GM18858 (cell line): ENCODE measurements at regions not wholly inside any gene's neighbourhood (a gene's known extent, or its start where the extent isn't known, plus 50 kb on each side); places are given as distances from the start of the nearest gene placed in this dataset.
"Not testable (repeated sequence)": the region's sequence is repeated elsewhere in the genome, so short reads cannot be mapped to it uniquely, and the experiment has no call there.

Experiments used
- ATAC-seq: cut with Tn5 transposase; IDR thresholded peaks from one replicate; pipeline ENCODE4 v1.9.1; 2021; ENCODE audit not compliant: unreplicated experiment

- ATAC-seq: no peak
Measured at GRCh38 chr11:39810358-39810757, 1649.1 kb downstream of the LRRC4C start.

GRCh38 chr11:39809833-39810232 lies 1649.6 kb downstream of the LRRC4C start:
- ATAC-seq: no peak

DNA sequence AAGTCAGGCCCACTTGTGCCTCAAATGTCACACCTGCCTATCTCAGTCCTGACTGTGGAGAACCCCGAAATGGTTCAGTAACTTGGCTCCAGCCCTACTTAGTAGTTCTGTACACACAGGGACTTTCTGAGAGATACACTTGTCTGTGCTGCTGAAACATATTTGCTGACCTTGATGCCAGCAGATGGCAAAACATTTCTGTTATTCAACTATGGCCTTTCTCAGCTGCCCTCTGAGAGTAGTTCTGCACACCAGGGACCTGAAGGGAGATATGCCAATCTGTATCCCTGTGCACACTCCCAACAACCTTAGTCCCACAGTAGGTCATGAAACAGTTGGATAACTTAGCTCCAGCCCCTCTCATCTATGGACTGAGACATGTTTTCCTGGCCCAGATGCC lies 1651.5 kb downstream of the LRRC4C start:
- no peak for ATAC-seq

GRCh38 chr11:39806652-39807051 lies 1652.8 kb downstream of the LRRC4C start:
- no peak for ATAC-seq

- ATAC-seq: no peak
Measured at GRCh38 chr11:39804271-39804670, 1655.2 kb downstream of the LRRC4C start.

GRCh38 chr11:39786682-39787081 lies 1672.8 kb downstream of the LRRC4C start:
- no peak for ATAC-seq

- no peak for ATAC-seq
Measured at GRCh38 chr11:39786281-39786680, 1673.2 kb downstream of the LRRC4C start.

DNA sequence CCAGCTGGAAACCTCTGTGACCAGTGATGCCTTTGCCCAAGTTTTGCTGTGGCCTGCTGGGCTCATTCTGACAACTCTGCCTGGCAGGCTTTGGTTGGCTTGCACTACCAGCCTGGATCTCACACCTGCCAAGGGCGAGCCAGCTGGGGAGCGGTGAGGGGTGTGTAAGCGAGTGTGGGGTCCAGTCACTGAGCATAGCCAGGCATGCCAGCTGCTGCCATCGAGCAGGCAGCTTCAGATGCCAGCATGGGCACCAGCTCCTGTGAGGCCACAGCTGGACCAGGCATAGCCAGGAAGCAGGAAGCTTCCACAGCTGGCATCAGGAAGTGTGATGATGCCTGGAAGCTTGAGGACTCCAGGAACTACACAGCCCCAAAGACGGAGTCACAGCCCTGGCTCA lies 1674.6 kb downstream of the LRRC4C start:
- ATAC-seq: no peak

- ATAC-seq: no peak
Measured at GRCh38 chr11:39780131-39780530, 1679.3 kb downstream of the LRRC4C start.

DNA sequence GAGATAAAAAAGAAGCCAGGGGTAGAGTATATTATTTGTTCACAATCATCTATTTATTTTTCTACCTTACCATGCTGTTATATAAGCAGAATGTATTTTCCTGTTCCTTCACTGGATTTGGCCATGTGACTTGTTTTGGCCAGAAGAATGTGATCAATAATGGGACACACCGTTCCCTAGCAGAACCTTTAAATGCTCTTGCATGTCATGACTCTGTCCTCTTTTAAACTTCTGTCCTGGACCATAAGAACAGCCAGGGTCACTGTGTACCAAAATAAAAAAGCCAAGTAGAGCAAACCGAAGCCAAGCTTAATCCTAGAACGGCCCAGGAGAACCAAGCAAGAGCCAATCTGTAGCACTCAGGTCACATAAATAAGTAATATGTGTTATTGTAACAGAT lies 1682.4 kb downstream of the LRRC4C start:
- no peak for ATAC-seq

DNA sequence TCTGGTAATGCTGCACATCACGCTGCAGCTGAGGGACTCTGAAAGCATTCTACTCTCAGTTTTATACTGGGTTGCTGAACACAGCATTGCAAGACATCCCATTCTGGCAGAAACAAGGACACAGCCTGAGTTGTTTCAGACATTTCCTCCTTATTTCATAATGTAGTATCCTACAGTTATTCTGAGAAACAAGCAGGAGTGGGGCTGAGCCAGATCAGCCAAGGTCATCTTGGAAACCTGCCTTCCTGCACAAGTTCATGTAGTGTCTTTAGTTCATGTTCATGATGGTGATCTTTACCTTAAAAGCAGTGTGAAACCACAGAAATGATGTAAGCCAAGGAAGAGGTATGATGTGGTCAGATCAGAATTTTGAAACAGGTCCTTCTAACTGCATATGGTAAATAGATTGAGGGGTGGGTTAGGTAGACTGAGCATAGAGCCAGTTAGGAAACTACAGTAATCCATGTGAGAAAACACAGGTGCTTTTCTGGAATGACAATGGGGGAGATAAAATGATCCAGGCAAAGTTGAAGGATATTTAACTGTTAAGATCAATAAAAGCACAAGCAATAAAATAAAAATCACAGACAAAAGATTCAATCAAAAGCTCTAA lies 1686.8 kb downstream of the LRRC4C start:
- ATAC-seq: no peak

DNA sequence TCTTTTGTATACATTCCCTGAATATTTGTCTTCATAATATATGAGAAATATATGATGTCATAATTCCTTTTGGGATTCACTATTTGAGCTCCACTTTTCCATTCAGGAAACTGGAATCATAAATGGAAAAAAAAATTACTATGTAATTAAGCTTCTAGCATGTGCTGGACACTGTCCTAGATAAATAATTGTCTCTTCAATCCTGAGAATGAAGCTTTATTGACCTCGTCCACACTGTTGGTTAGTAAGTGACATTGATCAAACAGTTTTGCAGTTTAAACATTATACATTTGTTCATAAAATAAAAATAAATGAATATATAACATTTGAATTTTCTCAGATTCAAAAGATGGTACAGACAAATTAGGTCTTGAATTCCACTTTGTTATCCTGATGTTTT lies 1691.2 kb downstream of the LRRC4C start:
- ATAC-seq: no peak

DNA sequence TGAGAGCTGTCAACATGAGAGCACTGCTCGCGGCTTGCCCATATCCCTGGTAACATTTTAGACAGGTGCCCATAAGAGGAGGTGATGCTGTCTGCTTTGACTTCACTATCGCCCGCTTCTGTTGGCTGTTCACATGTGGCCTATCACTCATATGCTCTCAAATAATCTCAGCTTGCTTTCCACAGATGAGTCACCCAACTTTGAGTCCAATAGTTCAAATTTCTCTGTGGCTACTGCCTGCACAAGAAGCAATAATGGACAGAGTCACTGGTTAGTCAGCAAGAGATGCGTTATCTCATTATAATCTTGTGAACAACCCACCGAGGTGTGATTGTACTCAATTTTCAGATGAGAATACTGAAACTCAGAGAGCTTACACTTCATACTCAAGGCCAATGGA lies 1714.1 kb downstream of the LRRC4C start:
- ATAC-seq: no peak

DNA sequence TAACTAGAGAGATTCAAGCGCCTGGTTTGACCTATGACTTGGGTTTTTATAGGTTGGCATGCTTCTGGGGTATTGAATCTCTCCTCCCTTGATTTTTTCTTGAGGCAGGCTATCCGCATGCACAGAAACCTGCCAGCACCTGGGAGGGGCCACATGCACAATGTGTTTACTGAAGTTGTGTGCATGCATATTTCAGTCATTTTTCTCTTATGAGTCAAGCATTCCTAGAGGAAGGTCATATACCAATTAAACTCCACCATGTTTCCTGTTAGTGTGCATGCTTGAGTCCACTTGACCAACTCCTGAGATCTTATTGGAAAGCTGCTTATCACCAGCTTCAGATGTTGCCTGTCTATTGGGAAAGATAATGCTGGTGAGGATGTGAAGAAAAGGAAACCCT lies 1718.4 kb downstream of the LRRC4C start:
- no peak for ATAC-seq

DNA sequence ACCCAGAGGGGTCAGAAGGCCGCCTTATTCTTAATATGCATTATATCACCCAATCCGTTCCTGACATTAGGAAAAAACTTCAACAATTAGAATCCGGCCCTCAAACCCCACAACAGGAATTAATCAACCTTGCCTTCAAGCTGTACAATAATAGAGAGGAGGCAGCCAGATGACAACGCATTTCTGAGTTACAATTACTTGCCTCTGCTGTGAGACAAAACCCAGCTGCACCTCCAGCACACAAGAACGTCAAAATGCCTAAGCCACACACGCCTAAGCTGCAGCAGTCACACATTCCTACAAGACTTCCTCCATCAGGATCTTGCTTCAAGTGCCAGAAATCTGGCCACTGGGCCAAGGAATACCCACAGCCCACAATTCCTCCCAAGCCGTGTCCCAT lies 1723.1 kb downstream of the LRRC4C start:
- ATAC-seq: not testable (repeated sequence)

DNA sequence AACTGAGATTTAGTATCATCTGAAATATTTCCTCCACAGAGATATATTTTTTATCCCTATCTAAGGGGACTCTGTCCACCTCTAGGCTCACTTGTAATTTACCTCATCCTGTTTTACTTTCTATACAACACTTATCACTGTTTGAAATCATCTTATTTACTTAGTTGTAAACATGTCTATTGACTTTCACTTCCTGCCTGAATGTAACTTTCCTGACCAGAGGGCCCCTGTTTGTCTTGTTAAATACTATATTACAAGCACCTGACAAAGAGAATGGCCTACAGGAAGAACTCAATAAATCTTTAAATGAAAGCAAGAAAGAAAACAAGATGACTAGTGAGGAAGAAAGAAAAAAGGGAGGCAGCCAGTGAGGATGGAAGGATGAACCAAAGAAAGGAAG lies 1727.5 kb downstream of the LRRC4C start:
- ATAC-seq: no peak

DNA sequence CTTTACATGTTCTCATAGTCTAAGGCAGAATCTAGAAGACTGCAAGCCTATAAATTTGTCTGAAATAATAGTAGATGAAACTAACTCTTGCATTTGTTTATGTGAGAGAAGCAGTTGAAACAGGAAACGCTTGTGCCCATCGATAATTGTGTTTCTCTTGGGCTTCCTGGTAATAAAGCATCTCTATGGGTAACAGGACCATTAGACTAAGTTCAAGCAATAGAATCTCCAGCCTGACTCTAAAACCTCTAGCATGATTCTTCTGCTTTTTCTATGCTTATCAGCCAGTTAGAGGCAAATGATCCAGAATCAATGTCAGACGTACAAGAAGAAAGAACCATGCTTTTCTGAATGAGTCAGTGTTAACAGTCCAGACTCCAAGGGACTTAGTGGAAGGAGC lies 1734.4 kb downstream of the LRRC4C start:
- no peak for ATAC-seq

GRCh38 chr11:39724404-39724803 lies 1735.0 kb downstream of the LRRC4C start:
- no peak for ATAC-seq

DNA sequence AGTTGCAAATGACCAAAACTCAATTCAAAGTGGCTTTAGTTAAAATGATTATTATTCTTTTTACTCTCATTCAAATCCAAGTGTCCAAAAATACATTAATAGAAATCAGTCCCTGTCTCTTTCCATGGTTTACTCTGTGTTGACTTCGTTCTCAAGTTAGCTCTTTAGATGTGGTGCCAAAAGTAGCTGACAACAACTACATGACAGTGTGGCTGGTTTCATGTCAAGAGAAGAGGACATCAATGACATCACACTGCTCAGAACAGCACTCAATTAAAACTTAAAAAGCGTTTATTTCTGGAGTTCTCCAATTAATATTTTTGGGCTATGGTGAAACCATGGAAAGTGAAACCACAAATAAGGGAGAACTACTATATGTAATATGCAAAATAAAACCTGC lies 1746.9 kb downstream of the LRRC4C start:
- ATAC-seq: no peak

DNA sequence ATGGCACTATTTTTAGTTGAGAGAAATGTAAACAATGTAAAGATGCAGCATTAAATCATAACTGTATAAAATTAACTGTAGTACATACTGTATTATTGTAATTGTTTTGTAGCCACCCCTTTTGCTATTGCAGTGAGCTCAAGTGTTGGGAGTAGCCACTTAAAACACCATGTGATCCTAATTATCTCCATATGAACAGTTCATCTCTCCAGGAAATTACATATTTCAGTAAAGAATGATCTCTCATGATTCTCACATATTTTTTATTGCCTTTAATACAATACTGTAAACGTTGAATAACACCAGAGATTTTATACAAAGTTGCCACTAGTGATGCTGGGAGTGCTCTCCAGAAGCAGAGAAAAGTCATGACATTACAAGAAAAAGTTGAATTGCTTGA lies 1768.6 kb downstream of the LRRC4C start:
- ATAC-seq: no peak

DNA sequence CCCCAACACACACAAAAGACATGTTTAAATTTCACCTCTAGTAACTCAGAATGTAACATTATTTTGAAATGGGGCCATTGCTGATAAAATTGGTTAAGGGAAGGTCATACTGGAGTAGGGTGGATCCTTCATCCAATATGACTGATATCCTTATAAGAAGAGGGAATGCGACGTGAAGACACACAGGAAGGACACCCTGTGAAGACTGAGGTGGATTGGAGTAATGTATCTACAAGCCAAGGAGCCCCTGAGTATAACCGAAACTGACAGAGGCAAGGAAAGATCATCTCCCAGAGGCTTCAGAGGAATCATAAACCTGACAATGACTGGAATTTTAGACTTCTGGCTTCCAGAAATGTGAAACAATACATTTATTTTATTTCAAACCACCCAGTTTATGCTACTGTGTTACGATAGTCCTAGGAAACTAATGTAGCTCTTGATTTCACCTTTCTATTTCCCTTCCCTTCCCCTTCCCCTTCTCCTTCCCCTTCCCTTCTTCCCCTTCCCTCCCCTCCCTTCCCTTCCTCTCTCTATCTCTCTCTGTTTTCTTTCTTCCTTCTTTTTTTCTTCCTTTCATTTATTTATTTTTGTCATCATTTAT lies 1775.4 kb downstream of the LRRC4C start:
- ATAC-seq: no peak

DNA sequence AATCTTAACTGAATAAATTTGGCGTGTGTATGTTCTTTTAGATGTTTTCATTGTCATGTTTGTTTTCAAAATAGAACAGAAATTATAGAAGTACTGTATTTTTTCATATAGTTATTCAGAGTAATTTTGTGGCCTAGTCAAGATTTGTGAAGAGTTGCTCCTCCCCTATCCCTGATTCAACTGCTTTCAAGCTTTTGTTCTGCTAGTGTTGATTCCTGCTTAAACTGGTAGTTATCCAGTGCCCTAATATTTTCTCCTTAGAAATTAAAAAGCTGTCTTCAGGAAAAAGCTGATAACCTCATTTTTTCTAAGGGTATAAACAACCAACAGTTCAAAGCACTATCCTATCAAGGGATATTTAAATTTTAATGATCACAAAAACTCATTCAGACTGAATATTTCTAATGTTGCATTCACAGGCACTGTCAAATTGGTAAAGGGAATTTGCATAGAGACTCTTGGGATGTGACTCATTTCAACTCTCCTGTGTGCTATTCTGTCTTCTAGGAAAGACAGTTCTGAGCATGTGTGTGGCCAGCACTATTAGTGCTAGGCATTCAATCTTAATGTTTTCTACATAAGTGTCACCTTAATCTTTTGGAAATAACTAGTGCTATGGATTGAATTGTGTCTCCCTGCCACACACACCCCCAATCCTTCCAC lies 1776.0 kb downstream of the LRRC4C start:
- ATAC-seq: no peak

GRCh38 chr11:39681428-39681827 lies 1778.0 kb downstream of the LRRC4C start:
- ATAC-seq: no peak
